ENCODE measurements at regions not wholly inside any gene's neighbourhood (a gene's known extent, or its start where the extent isn't known, plus 50 kb on each side); places are given as distances from the start of the nearest gene placed in this dataset.

GRCh38 chr13:50149932-50150331 lies 134.7 kb downstream of the KCNRG start:
- no peaks in the 10 kb centered on the region for H3K9me3 ChIP-seq (ENCODE audit: control insufficient read depth, insufficient read depth, low read length)
- H3K9ac ChIP-seq (ENCODE audit: low read depth, low read length) = no peak overlapping the region
- H3K36me3 ChIP-seq (ENCODE audit: insufficient read depth, low read length) = no peaks in the 10 kb centered on the region
- H3K4me1 ChIP-seq (ENCODE audit: insufficient read depth, low read length) = peaks cover 4% of the 10 kb centered on the region; the same call in 1 of the 2 replicates

- H3K36me3 ChIP-seq (ENCODE audit: insufficient read depth, low read length) = no peaks in the 10 kb centered on the region
- H3K9ac ChIP-seq (ENCODE audit: low read depth, low read length) = no peak overlapping the region
- peaks cover 8% of the 10 kb centered on the region for H3K4me1 ChIP-seq (ENCODE audit: insufficient read depth, low read length)
- H3K9me3 ChIP-seq (ENCODE audit: control insufficient read depth, insufficient read depth, low read length) = no peaks in the 10 kb centered on the region
Measured at GRCh38 chr13:50152224-50152623, 137.0 kb downstream of the KCNRG start.

GRCh38 chr13:50152655-50153309 lies 137.5 kb downstream of the KCNRG start:
- H3K9me3 ChIP-seq (ENCODE audit: control insufficient read depth, insufficient read depth, low read length) = no peaks in the 10 kb centered on the region
- no peak overlapping the region for H3K9ac ChIP-seq (ENCODE audit: low read depth, low read length)
- peaks cover 8% of the 10 kb centered on the region for H3K4me1 ChIP-seq (ENCODE audit: insufficient read depth, low read length)
- no peaks in the 10 kb centered on the region for H3K36me3 ChIP-seq (ENCODE audit: insufficient read depth, low read length)

- H3K36me3 ChIP-seq (ENCODE audit: insufficient read depth, low read length) = no peaks in the 10 kb centered on the region
- H3K4me1 ChIP-seq (ENCODE audit: insufficient read depth, low read length) = peaks cover 8% of the 10 kb centered on the region
- H3K9me3 ChIP-seq (ENCODE audit: control insufficient read depth, insufficient read depth, low read length) = no peaks in the 10 kb centered on the region
- H3K9ac ChIP-seq (ENCODE audit: low read depth, low read length) = no peak overlapping the region
Measured at GRCh38 chr13:50153401-50153800, 138.2 kb downstream of the KCNRG start.

- Histone ChIP-seq H3K9ac (ENCODE audit: low read depth, low read length) (no peak overlapping the region), H3K36me3 (ENCODE audit: insufficient read depth, low read length) (no peaks in the 10 kb centered on the region), H3K4me1 (ENCODE audit: insufficient read depth, low read length) (peaks cover 8% of the 10 kb centered on the region), H3K9me3 (ENCODE audit: control insufficient read depth, insufficient read depth, low read length) (no peaks in the 10 kb centered on the region)
Measured at GRCh38 chr13:50153876-50154275, 138.6 kb downstream of the KCNRG start.

GRCh38 chr13:50154697-50155096 lies 139.5 kb downstream of the KCNRG start:
- Histone ChIP-seq H3K9me3 (ENCODE audit: control insufficient read depth, insufficient read depth, low read length) (no peaks in the 10 kb centered on the region), H3K36me3 (ENCODE audit: insufficient read depth, low read length) (no peaks in the 10 kb centered on the region), H3K4me1 (ENCODE audit: insufficient read depth, low read length) (peaks cover 4% of the 10 kb centered on the region), H3K9ac (ENCODE audit: low read depth, low read length) (no peak overlapping the region)

GRCh38 chr13:50156140-50156539 lies 140.9 kb downstream of the KCNRG start:
- Histone ChIP-seq H3K36me3 (ENCODE audit: insufficient read depth, low read length) (no peaks in the 10 kb centered on the region), H3K9me3 (ENCODE audit: control insufficient read depth, insufficient read depth, low read length) (no peaks in the 10 kb centered on the region), H3K4me1 (ENCODE audit: insufficient read depth, low read length) (peaks cover 4% of the 10 kb centered on the region; the same call in 1 of the 2 replicates), H3K9ac (ENCODE audit: low read depth, low read length) (no peak overlapping the region)

- peaks cover 4% of the 10 kb centered on the region; the same call in 1 of the 2 replicates for H3K4me1 ChIP-seq (ENCODE audit: insufficient read depth, low read length)
- H3K9ac ChIP-seq (ENCODE audit: low read depth, low read length) = no peak overlapping the region
- no peaks in the 10 kb centered on the region for H3K36me3 ChIP-seq (ENCODE audit: insufficient read depth, low read length)
- no peaks in the 10 kb centered on the region for H3K9me3 ChIP-seq (ENCODE audit: control insufficient read depth, insufficient read depth, low read length)
Measured at GRCh38 chr13:50156561-50157127, 141.4 kb downstream of the KCNRG start.

GRCh38 chr13:50158385-50159165 lies 143.3 kb downstream of the KCNRG start:
- H3K36me3 ChIP-seq (ENCODE audit: insufficient read depth, low read length) = no peaks in the 10 kb centered on the region
- H3K9me3 ChIP-seq (ENCODE audit: control insufficient read depth, insufficient read depth, low read length) = no peaks in the 10 kb centered on the region
- peaks cover 15% of the 10 kb centered on the region for H3K4me1 ChIP-seq (ENCODE audit: insufficient read depth, low read length)
- H3K9ac ChIP-seq (ENCODE audit: low read depth, low read length) = no peak overlapping the region

GRCh38 chr13:50159607-50160006 lies 144.4 kb downstream of the KCNRG start:
- Histone ChIP-seq H3K9ac (ENCODE audit: low read depth, low read length) (no peak overlapping the region), H3K36me3 (ENCODE audit: insufficient read depth, low read length) (no peaks in the 10 kb centered on the region), H3K4me1 (ENCODE audit: insufficient read depth, low read length) (peaks cover 15% of the 10 kb centered on the region), H3K9me3 (ENCODE audit: control insufficient read depth, insufficient read depth, low read length) (no peaks in the 10 kb centered on the region)

GRCh38 chr13:50161052-50161451 lies 145.8 kb downstream of the KCNRG start:
- peaks cover 15% of the 10 kb centered on the region for H3K4me1 ChIP-seq (ENCODE audit: insufficient read depth, low read length)
- H3K9me3 ChIP-seq (ENCODE audit: control insufficient read depth, insufficient read depth, low read length) = no peaks in the 10 kb centered on the region
- no peaks in the 10 kb centered on the region for H3K36me3 ChIP-seq (ENCODE audit: insufficient read depth, low read length)
- no peak overlapping the region for H3K9ac ChIP-seq (ENCODE audit: low read depth, low read length)

- Histone ChIP-seq H3K4me1 (ENCODE audit: insufficient read depth, low read length) (peaks cover 11% of the 10 kb centered on the region), H3K9me3 (ENCODE audit: control insufficient read depth, insufficient read depth, low read length) (no peaks in the 10 kb centered on the region), H3K36me3 (ENCODE audit: insufficient read depth, low read length) (no peaks in the 10 kb centered on the region), H3K9ac (ENCODE audit: low read depth, low read length) (no peak overlapping the region)
Measured at GRCh38 chr13:50162001-50162400, 146.8 kb downstream of the KCNRG start.

- no peaks in the 10 kb centered on the region for H3K36me3 ChIP-seq (ENCODE audit: insufficient read depth, low read length)
- H3K4me1 ChIP-seq (ENCODE audit: insufficient read depth, low read length) = peaks cover 11% of the 10 kb centered on the region
- no peak overlapping the region for H3K9ac ChIP-seq (ENCODE audit: low read depth, low read length)
- H3K9me3 ChIP-seq (ENCODE audit: control insufficient read depth, insufficient read depth, low read length) = no peaks in the 10 kb centered on the region
Measured at GRCh38 chr13:50162567-50162966, 147.3 kb downstream of the KCNRG start.

- Histone ChIP-seq H3K36me3 (ENCODE audit: insufficient read depth, low read length) (no peaks in the 10 kb centered on the region), H3K9ac (ENCODE audit: low read depth, low read length) (no peak overlapping the region), H3K9me3 (ENCODE audit: control insufficient read depth, insufficient read depth, low read length) (no peaks in the 10 kb centered on the region), H3K4me1 (ENCODE audit: insufficient read depth, low read length) (peaks cover 6% of the 10 kb centered on the region)
Measured at GRCh38 chr13:50167224-50167947, 152.1 kb downstream of the KCNRG start.

Measured in ES-I3 (cell line).